ENCODE measurements at regions not wholly inside any gene's neighbourhood (a gene's known extent, or its start where the extent isn't known, plus 50 kb on each side); places are given as distances from the start of the nearest gene placed in this dataset.

- no peaks in the 10 kb centered on the region for H3K36me3 ChIP-seq
- no peaks in the 10 kb centered on the region for H3K27me3 ChIP-seq
- H3K9me3 ChIP-seq, result no peaks in the 10 kb centered on the region
- H3K27ac ChIP-seq, result no peak overlapping the region
- TF ChIP-seq CTCF (IDR thresholded peaks at IDR 0.05), result no peak
- H3K4me1 ChIP-seq, result no peaks in the 10 kb centered on the region
- DNase-seq, result no peak
- no peak overlapping the region for H3K4me3 ChIP-seq
- intact Hi-C loops (cut with DNase I; ENCODE audit: low total_unique reads), result no loop called here
These were observed 682.4 kb upstream of the ADGRL4 start for GRCh38 chr1:79688932-79689331.

- TF ChIP-seq CTCF (IDR thresholded peaks at IDR 0.05), result no peak
- intact Hi-C loops (cut with DNase I; ENCODE audit: low total_unique reads), result no loop called here
- Histone ChIP-seq H3K4me1 (no peaks in the 10 kb centered on the region), H3K4me3 (no peak overlapping the region), H3K9me3 (peaks cover 0 to 7% (median 6%) of the 10 kb centered on the region in 3 donors), H3K36me3 (no peaks in the 10 kb centered on the region), H3K27ac (no peak overlapping the region), H3K27me3 (no peaks in the 10 kb centered on the region)
- DNase-seq, result no peak
These were observed 676.9 kb upstream of the ADGRL4 start for GRCh38 chr1:79683420-79683819.

- no peak for DNase-seq
- H3K9me3 ChIP-seq, result peaks cover 0 to 7% (median 6%) of the 10 kb centered on the region in 3 donors
- H3K4me1 ChIP-seq, result no peaks in the 10 kb centered on the region
- no peaks in the 10 kb centered on the region for H3K27me3 ChIP-seq
- H3K36me3 ChIP-seq, result no peaks in the 10 kb centered on the region
- no peak for TF ChIP-seq CTCF (IDR thresholded peaks at IDR 0.05)
- no peak overlapping the region for H3K4me3 ChIP-seq
- intact Hi-C loops (cut with DNase I; ENCODE audit: low total_unique reads), result no loop called here
- H3K27ac ChIP-seq, result no peak overlapping the region
These were observed 675.9 kb upstream of the ADGRL4 start for GRCh38 chr1:79682478-79682877.

GRCh38 chr1:79681382-79681781 is 674.9 kb upstream of the ADGRL4 start:
- Histone ChIP-seq H3K36me3 (no peaks in the 10 kb centered on the region), H3K27me3 (no peaks in the 10 kb centered on the region), H3K27ac (no peak overlapping the region), H3K4me3 (no peak overlapping the region), H3K9me3 (peaks cover 0 to 7% (median 6%) of the 10 kb centered on the region in 3 donors), H3K4me1 (no peaks in the 10 kb centered on the region)
- intact Hi-C loops (cut with DNase I; ENCODE audit: low total_unique reads), result no loop called here
- no peak for TF ChIP-seq CTCF (IDR thresholded peaks at IDR 0.05)
- no peak for DNase-seq

- Histone ChIP-seq H3K27ac (no peak overlapping the region), H3K9me3 (peaks cover 0 to 7% (median 6%) of the 10 kb centered on the region in 3 donors), H3K27me3 (no peaks in the 10 kb centered on the region), H3K4me1 (no peaks in the 10 kb centered on the region), H3K4me3 (no peak overlapping the region), H3K36me3 (no peaks in the 10 kb centered on the region)
- intact Hi-C loops (cut with DNase I; ENCODE audit: low total_unique reads), result no loop called here
- DNase-seq, result no peak
- TF ChIP-seq CTCF (IDR thresholded peaks at IDR 0.05), result no peak
These were observed 673.4 kb upstream of the ADGRL4 start for GRCh38 chr1:79679916-79680315.

Data from tibial artery (tissue), 4 donors.